GM21423 (cell line): ENCODE measurements at regions not wholly inside any gene's neighbourhood (a gene's known extent, or its start where the extent isn't known, plus 50 kb on each side); places are given as distances from the start of the nearest gene placed in this dataset.

Experiments used
- ATAC-seq: cut with Tn5 transposase; IDR thresholded peaks from one replicate; pipeline ENCODE4 v1.9.1; 2021; ENCODE audit warnings: mild to moderate bottlenecking, moderate library complexity; ENCODE audit not compliant: unreplicated experiment

- no peak for ATAC-seq
These were observed 68.3 kb upstream of the SHISA3 start for GRCh38 chr4:42328978-42329377.

DNA sequence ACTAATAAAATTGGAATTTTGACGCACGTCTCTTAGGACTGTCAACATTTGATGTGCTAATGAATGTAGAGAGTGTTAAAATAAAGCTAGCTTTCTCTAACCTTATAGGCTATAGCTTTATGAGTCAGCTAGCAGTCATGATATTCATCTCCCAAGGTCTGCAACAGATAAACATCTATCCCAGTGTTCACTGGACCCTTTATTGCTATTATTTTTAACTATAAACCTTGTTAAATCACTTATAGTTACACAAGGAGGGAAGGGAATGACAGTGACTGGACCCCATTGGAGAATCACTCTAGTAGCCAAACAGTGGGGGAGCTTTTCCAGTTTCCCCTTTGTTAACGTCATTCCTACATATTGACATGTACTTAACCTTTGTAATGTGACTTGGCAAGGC lies 67.9 kb upstream of the SHISA3 start:
- no peak for ATAC-seq

GRCh38 chr4:42330002-42330592 lies 67.2 kb upstream of the SHISA3 start:
- no peak for ATAC-seq

GRCh38 chr4:42331040-42331439 lies 66.2 kb upstream of the SHISA3 start:
- ATAC-seq = no peak

- no peak for ATAC-seq
These were observed 65.3 kb upstream of the SHISA3 start for GRCh38 chr4:42331914-42332368.

DNA sequence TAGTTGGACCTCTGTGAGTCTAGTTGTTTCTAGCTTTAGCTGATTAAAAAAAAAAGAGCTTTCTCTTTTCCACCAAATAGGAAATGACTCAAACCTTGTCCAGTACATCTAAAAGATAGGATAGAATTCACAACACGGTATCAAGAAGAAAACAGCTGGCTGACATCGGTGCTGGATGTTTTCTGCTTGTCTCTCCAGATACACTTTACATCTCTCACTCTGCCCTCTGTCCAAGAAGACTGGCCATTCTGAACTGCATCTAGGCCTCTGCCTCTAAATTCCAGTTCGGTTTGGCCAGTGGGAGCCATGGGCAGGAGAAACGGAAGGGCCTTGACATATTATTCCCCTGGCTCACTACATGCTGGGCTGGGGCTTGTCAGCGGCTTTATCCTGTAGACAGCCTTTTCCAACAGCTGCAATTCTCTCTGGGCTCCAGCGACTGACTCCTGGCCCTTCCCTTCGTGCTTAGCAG lies 57.3 kb upstream of the SHISA3 start:
- no peak for ATAC-seq

GRCh38 chr4:42341518-42342026 lies 55.7 kb upstream of the SHISA3 start:
- ATAC-seq = no peak

GRCh38 chr4:42342459-42342858 lies 54.8 kb upstream of the SHISA3 start:
- ATAC-seq = no peak

DNA sequence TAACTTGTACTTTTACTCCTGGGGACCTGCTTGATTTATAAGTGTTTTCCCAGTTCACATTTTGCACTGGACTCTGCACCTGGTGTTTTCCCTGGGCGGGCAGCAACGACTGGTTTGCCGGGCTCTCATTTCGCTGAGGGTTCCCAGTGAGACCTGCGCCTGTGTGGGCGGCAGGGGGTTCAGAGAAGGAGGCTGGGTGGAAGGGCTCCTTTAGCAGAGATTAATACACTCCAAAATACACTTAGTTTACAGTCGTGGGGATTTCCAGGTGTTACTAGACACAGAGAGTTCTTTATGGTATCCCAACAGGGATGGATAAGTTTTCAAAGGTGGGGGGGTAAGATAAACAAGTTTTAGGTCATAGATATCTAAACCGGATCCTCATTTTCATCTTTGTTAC lies 53.0 kb upstream of the SHISA3 start:
- ATAC-seq = no peak

DNA sequence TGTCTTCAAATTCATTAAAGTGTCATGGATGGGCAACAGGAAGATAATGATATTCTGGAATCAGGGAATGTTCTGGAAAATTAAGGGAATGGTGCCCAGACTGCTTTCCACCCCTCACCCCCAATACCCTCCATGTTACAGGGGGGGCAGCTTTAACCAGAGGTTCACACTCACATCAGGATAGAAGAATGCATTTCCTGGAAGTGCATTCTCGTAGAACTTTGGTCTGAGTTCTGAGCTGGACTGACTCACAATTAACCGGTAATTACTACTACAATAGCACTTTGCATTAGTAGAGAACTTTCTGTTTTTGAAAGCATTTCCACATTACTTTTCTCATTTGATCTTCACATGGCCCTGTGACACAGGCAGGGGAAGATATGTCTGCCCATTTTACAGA lies 52.5 kb upstream of the SHISA3 start:
- no peak for ATAC-seq

- no peak for ATAC-seq
These were observed 51.2 kb upstream of the SHISA3 start for GRCh38 chr4:42345962-42346544.

- no peak for ATAC-seq
These were observed 50.2 kb upstream of the SHISA3 start for GRCh38 chr4:42347076-42347475.
